ENCODE measurements at regions not wholly inside any gene's neighbourhood (a gene's known extent, or its start where the extent isn't known, plus 50 kb on each side); places are given as distances from the start of the nearest gene placed in this dataset.
A peak's percentile ranks its signal among the peaks of the same experiment; 100 is the strongest.

- Histone ChIP-seq H3K27me3 (ENCODE audit: insufficient read depth, low read length, poor library complexity, severe bottlenecking) (no peaks in the 10 kb centered on the region), H3K4me1 (ENCODE audit: insufficient read depth, low read length, poor library complexity, severe bottlenecking) (no peaks in the 10 kb centered on the region), H4K20me1 (ENCODE audit: insufficient read depth, low read length, poor library complexity, severe bottlenecking) (no peaks in the 10 kb centered on the region), H3F3A (ENCODE audit: low read depth) (no peaks in the 10 kb centered on the region), H3K9me3 (ENCODE audit: insufficient read depth, low read depth, low read length) (no peaks in the 10 kb centered on the region), H3K79me2 (ENCODE audit: insufficient read depth, low read length) (no peaks in the 10 kb centered on the region), H3K4me3 (ENCODE audit: low read length, poor library complexity, severe bottlenecking) (no peak overlapping the region), H3K9ac (ENCODE audit: low read depth, low read length, poor library complexity, severe bottlenecking) (no peak overlapping the region), H3K36me3 (ENCODE audit: insufficient read depth, low read length) (no peaks in the 10 kb centered on the region), H3K4me2 (ENCODE audit: low read depth, low read length, poor library complexity, severe bottlenecking) (no peak overlapping the region), H2AFZ (ENCODE audit: low read length) (no peak overlapping the region), H3K9me2 (replicated peaks; ENCODE audit: low read depth, low read length) (no peaks in the 10 kb centered on the region)
- TF ChIP-seq EZH2phosphoT487 (IDR thresholded peaks at IDR 0.05; ENCODE audit: borderline replicate concordance), result no peak
- TF ChIP-seq, protein P1, sequence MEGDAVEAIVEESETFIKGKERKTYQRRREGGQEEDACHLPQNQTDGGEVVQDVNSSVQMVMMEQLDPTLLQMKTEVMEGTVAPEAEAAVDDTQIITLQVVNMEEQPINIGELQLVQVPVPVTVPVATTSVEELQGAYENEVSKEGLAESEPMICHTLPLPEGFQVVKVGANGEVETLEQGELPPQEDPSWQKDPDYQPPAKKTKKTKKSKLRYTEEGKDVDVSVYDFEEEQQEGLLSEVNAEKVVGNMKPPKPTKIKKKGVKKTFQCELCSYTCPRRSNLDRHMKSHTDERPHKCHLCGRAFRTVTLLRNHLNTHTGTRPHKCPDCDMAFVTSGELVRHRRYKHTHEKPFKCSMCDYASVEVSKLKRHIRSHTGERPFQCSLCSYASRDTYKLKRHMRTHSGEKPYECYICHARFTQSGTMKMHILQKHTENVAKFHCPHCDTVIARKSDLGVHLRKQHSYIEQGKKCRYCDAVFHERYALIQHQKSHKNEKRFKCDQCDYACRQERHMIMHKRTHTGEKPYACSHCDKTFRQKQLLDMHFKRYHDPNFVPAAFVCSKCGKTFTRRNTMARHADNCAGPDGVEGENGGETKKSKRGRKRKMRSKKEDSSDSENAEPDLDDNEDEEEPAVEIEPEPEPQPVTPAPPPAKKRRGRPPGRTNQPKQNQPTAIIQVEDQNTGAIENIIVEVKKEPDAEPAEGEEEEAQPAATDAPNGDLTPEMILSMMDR (conservative IDR thresholded peaks at IDR 0.05; ENCODE audit: low read length), result no peak
Measured at GRCh38 chr2:7118606-7119131, 201.5 kb downstream of the RNF144A start.

- Histone ChIP-seq H3K36me3 (ENCODE audit: insufficient read depth, low read length) (no peaks in the 10 kb centered on the region), H3K4me3 (ENCODE audit: low read length, poor library complexity, severe bottlenecking) (no peak overlapping the region), H2AFZ (ENCODE audit: low read length) (no peak overlapping the region), H3F3A (ENCODE audit: low read depth) (no peaks in the 10 kb centered on the region), H3K9me2 (replicated peaks; ENCODE audit: low read depth, low read length) (no peaks in the 10 kb centered on the region), H3K9ac (ENCODE audit: low read depth, low read length, poor library complexity, severe bottlenecking) (no peak overlapping the region), H3K9me3 (ENCODE audit: insufficient read depth, low read depth, low read length) (no peaks in the 10 kb centered on the region), H4K20me1 (ENCODE audit: insufficient read depth, low read length, poor library complexity, severe bottlenecking) (no peaks in the 10 kb centered on the region), H3K4me2 (ENCODE audit: low read depth, low read length, poor library complexity, severe bottlenecking) (no peak overlapping the region), H3K4me1 (ENCODE audit: insufficient read depth, low read length, poor library complexity, severe bottlenecking) (no peaks in the 10 kb centered on the region), H3K27me3 (ENCODE audit: insufficient read depth, low read length, poor library complexity, severe bottlenecking) (no peaks in the 10 kb centered on the region), H3K79me2 (ENCODE audit: insufficient read depth, low read length) (no peaks in the 10 kb centered on the region)
- TF ChIP-seq EZH2phosphoT487 (IDR thresholded peaks at IDR 0.05; ENCODE audit: borderline replicate concordance), result no peak
- TF ChIP-seq, protein P1 (conservative IDR thresholded peaks at IDR 0.05; ENCODE audit: low read length), result peak; percentile 77
Measured at GRCh38 chr2:7119132-7119835, 202.1 kb downstream of the RNF144A start.

- TF ChIP-seq, protein P1 (conservative IDR thresholded peaks at IDR 0.05; ENCODE audit: low read length), result no peak
- TF ChIP-seq EZH2phosphoT487 (IDR thresholded peaks at IDR 0.05; ENCODE audit: borderline replicate concordance), result no peak
- Histone ChIP-seq H3K4me2 (ENCODE audit: low read depth, low read length, poor library complexity, severe bottlenecking) (no peak overlapping the region), H3K9me3 (ENCODE audit: insufficient read depth, low read depth, low read length) (no peaks in the 10 kb centered on the region), H3K36me3 (ENCODE audit: insufficient read depth, low read length) (no peaks in the 10 kb centered on the region), H2AFZ (ENCODE audit: low read length) (no peak overlapping the region), H3K4me1 (ENCODE audit: insufficient read depth, low read length, poor library complexity, severe bottlenecking) (no peaks in the 10 kb centered on the region), H4K20me1 (ENCODE audit: insufficient read depth, low read length, poor library complexity, severe bottlenecking) (no peaks in the 10 kb centered on the region), H3K9me2 (replicated peaks; ENCODE audit: low read depth, low read length) (no peaks in the 10 kb centered on the region), H3K27me3 (ENCODE audit: insufficient read depth, low read length, poor library complexity, severe bottlenecking) (no peaks in the 10 kb centered on the region), H3K9ac (ENCODE audit: low read depth, low read length, poor library complexity, severe bottlenecking) (no peak overlapping the region), H3K79me2 (ENCODE audit: insufficient read depth, low read length) (no peaks in the 10 kb centered on the region), H3K4me3 (ENCODE audit: low read length, poor library complexity, severe bottlenecking) (no peak overlapping the region), H3F3A (ENCODE audit: low read depth) (no peaks in the 10 kb centered on the region)
Measured at GRCh38 chr2:7121851-7122250, 204.6 kb downstream of the RNF144A start.

Measured in Loucy (cell line).